IMR-90 (cell line): ENCODE measurements at regions not wholly inside any gene's neighbourhood (a gene's known extent, or its start where the extent isn't known, plus 50 kb on each side); places are given as distances from the start of the nearest gene placed in this dataset.

Source experiments
- BHLHE40 ChIP-seq: fragments of 150-350 bp; IDR thresholded peaks from 2 replicates; pipeline ENCODE4 v1.6.1; 2016; ENCODE audit warnings: mild to moderate bottlenecking, low read depth, low read length
- CTCF ChIP-seq: conservative IDR thresholded peaks from 2 replicates; pipeline ENCODE4 v1.5.1; 2012; ENCODE audit warnings: mild to moderate bottlenecking, low read depth, low read length, improper control_type of control experiment
- ELK1 ChIP-seq: fragments of 150-350 bp; IDR thresholded peaks from 2 replicates; pipeline ENCODE4 v1.6.1; 2016; ENCODE audit warnings: low read depth, mild to moderate bottlenecking, low read length, moderate library complexity, borderline replicate concordance
- FOS ChIP-seq: fragments of 150-350 bp; IDR thresholded peaks from 2 replicates; pipeline ENCODE4 v1.6.1; 2016; ENCODE audit warnings: low read depth, low read length
- MAFK ChIP-seq: IDR thresholded peaks from 2 replicates; pipeline ENCODE4 v1.6.1; 2012; ENCODE audit warnings: low read depth, low read length, improper control_type of control experiment
- MXI1 ChIP-seq: IDR thresholded peaks from 2 replicates; pipeline ENCODE4 v1.6.1; 2012; ENCODE audit warnings: low read depth, mild to moderate bottlenecking, low read length, moderate library complexity, borderline replicate concordance
- NFE2L2 ChIP-seq: fragments of 150-350 bp; IDR thresholded peaks from 2 replicates; pipeline ENCODE4 v1.6.1; 2016; ENCODE audit warnings: low read depth, mild to moderate bottlenecking, low read length
- POLR2A ChIP-seq: IDR thresholded peaks from 2 replicates; pipeline ENCODE4 v1.6.1; 2012; ENCODE audit warnings: mild to moderate bottlenecking, low read depth, low read length
- RAD21 ChIP-seq: IDR thresholded peaks from 2 replicates; pipeline ENCODE4 v1.6.1; 2012; ENCODE audit warnings: low read length, improper control_type of control experiment
- RCOR1 ChIP-seq: IDR thresholded peaks from 2 replicates; pipeline ENCODE4 v1.6.1; 2012; ENCODE audit warnings: mild to moderate bottlenecking, low read length, improper control_type of control experiment; ENCODE audit not compliant: insufficient replicate concordance
- SMC3 ChIP-seq: fragments of 150-350 bp; IDR thresholded peaks from 2 replicates; pipeline ENCODE4 v1.6.1; 2016; ENCODE audit warnings: low read depth, mild to moderate bottlenecking, antibody characterized with exemption, low read length, moderate library complexity
- USF2 ChIP-seq: fragments of 150-350 bp; IDR thresholded peaks from 2 replicates; pipeline ENCODE4 v1.6.1; 2017; ENCODE audit warnings: mild to moderate bottlenecking, antibody characterized with exemption, low read length, low read depth

GRCh38 chr7:83850941-83851340 is 202.0 kb upstream of the SEMA3E start:
- no peak for TF ChIP-seq CTCF
- no peak for TF ChIP-seq POLR2A
- TF ChIP-seq RAD21: no peak
- no peak for TF ChIP-seq USF2
- TF ChIP-seq BHLHE40: no peak
- no peak for TF ChIP-seq SMC3
- no peak for TF ChIP-seq NFE2L2
- no peak for TF ChIP-seq RCOR1
- no peak for TF ChIP-seq FOS
- no peak for TF ChIP-seq ELK1
- TF ChIP-seq MAFK: no peak
- no peak for TF ChIP-seq MXI1
